HG03460 (cell line): ENCODE measurements at regions not wholly inside any gene's neighbourhood (a gene's known extent, or its start where the extent isn't known, plus 50 kb on each side); places are given as distances from the start of the nearest gene placed in this dataset.

Experiments
- ATAC-seq: cut with Tn5 transposase; IDR thresholded peaks from one replicate; pipeline ENCODE4 v1.9.1; 2021; ENCODE audit not compliant: unreplicated experiment

DNA sequence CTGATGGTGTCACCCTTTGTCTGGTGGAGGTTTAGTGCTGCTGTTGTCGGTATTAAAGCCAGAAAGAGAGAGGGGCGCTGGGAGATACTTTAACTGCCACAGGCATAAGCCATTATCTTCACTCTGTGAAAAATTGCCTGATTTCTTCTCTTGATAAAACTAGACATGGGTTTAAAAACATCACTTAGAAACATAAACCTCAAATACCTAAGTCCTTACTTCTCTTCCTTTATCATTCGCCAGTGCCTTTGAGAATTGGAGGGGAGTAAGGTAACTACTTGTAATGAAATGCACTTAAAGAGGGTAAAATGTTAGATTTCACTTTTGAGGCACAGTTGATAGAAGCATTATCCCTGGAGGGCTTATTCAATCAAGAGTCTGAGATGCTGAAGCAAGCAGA is 434.5 kb downstream of the OLFM4 start:
- ATAC-seq, result no peak

DNA sequence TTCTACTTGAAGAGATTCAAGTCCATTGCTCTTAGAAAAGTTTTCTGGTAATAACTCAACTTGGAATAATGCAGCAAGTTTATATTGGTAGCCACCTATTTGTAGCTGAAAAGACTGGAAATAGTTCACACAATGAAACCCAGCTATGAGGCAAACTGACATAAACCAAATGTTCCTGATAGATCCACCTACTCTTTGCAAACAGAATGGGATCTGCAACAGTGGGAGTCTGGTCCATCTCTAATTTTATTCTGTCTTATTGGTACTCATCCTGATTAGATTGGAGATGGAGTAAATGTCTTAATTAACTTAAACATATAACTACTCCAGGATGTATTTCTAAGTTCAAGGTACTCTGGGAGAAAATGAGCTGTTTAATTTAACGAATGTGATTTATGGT is 438.0 kb downstream of the OLFM4 start:
- no peak for ATAC-seq

DNA sequence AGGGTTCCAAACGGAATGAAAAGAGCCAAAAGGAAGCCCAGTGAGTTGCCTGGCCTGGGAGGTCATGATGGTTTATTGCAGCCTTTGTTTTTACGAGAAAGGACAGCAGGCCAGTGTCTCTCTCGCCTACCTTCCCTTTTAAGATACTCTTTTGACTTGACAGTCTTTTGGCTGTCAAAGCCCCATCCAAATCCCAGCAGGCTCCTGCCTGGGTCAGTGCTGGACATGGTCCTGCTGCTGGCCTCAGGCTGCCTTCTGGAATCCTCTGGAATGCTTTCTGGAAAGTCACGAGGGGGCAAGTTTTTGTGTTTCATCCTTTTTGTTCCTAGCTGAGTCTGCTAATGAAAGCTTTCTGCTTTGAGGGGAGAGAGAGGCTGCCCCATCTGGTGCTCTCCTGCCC is 444.8 kb downstream of the OLFM4 start:
- no peak for ATAC-seq

DNA sequence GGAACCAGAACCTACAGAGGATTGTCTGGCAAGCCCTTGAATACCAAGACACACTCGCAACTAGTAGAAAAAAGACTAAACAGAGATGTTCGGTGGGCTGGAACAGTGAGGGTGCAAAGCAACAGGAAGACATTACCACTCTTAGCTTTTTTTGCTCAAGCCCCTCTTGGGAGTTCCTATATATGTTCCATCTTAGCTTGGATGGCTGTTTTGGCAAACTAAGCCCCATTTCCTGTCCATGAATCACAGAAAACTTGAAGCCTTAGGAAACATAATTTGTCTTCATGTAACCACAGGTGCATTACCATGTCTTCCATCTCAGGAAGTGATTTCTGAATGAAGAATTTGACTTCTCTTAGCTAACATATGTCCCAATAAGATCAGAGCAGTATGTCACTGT is 446.3 kb downstream of the OLFM4 start:
- no peak for ATAC-seq

DNA sequence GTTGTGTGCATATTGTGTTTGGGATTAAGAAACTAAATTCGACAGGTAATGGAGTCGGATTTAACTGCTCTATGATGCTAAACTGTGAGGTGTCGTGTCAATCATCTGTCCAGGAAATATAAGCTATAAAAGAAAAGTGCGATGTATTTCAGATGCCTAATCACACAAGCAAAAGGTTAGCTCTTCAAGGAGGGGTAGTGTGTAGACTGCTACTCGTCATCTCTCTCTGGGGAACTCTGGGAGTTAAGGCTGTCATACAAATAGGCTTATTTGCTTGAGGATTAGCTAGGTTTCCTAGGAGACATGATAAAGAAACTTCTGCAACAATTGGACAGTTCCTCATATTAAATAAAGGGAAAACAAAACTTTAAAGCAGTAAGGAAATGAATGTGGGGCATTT is 462.1 kb downstream of the OLFM4 start:
- ATAC-seq, result no peak

- ATAC-seq, result no peak
These were observed 465.8 kb downstream of the OLFM4 start for GRCh38 chr13:53494406-53494805.

DNA sequence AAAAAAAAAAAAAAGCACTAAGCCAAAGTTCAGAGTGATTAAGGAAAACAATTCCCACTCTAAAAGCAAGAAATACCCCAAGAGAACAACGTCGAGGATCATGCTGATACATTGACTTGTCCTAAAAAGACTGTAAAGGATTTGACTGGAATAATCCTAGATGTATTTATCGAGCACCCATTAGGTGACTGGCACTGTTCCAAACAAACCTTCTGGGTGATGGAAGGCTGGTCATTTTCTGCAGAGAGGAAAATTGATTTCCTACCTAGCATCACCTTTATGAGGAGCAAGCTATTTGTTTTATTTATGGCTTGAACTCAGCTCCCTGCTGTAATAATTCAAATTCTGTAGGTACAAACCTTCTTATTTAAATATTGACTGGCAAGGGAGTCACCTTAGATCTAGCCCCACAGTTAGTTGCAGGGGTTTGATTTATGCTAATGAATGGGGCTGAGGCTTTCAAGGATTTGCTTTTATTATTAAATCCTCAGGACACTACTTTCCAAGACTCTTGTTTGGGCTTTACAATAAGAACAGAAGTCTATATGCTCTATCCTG is 471.0 kb downstream of the OLFM4 start:
- no peak for ATAC-seq

GRCh38 chr13:53501387-53501786 is 472.8 kb downstream of the OLFM4 start:
- no peak for ATAC-seq

DNA sequence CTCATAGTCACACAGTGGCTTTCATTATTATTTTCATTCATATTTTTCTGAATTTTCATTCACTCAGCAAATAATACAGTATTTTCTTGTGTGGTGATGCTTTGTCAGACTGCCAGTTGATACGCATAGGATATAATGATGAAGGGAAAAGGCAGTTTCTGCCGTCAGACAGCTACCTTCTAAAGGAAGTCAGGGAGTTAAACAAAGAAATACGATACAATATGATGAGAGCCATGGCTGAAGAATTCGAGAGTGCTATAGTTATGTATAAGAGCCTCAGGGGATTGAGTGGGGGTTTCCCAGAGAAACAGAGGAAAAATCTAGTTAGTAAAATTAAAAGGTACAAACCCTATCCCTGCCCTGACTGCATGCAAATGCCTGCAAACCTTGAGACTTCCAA is 479.1 kb downstream of the OLFM4 start:
- ATAC-seq, result no peak

DNA sequence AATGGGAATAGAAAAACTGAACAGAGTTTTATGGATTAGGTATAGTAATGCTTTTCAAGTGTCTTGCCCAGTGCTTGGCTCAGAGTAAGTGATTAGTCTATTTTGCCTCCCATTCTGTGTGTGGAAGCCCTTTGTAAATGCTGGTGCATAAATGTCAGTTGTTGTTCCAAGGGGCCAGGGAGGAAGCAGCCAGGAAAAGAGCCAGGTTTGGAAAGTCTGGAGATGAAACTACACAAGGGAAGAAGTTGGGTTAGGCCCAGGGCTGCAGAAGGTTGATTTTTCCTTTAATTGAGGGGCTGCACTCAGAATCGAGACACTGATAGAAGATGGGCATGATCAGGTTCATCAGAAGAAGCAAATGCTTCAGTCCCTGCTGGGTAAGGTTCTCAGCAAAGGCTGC is 484.0 kb downstream of the OLFM4 start:
- ATAC-seq, result no peak

DNA sequence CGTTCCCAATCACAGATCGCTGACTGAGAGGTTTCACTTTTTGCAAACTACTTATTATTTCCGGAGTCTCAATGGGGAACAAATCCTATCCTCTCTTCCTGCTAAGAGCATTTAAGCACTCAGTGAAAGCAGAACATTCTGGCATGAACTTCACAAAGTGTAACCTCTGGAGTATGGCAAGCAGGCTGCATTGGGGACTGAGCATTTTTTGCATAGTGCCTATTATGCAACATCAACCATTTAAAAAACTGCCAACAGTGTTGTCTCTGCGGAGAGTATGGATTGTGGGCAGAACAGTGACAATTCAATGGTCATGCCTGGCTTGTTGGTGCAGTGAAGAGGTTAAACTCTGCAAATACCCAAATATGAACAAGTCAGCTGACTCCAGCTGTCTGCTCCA is 484.6 kb downstream of the OLFM4 start:
- no peak for ATAC-seq

- no peak for ATAC-seq
These were observed 491.5 kb downstream of the OLFM4 start for GRCh38 chr13:53520132-53520531.

- no peak for ATAC-seq
These were observed 493.4 kb downstream of the OLFM4 start for GRCh38 chr13:53522034-53522433.

DNA sequence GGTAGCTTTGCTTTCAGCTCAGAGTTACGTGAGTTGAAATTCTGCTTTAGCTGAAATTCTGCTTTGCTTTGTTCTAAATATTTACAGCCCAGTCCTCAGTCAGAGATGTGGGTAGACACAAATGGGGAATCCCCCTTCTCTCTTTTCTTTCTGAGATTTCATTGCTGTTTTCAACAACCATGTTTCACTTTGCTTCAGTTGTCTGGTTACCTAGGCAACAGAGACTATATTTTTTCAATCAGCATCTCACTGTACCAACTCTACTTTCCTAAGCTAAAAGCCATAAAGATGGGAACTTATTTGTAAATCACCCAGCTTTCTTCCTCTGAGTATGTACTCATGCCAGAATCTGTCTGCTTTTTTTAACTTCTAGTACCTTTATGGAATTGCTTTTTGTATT is 509.0 kb downstream of the OLFM4 start:
- ATAC-seq, result no peak

DNA sequence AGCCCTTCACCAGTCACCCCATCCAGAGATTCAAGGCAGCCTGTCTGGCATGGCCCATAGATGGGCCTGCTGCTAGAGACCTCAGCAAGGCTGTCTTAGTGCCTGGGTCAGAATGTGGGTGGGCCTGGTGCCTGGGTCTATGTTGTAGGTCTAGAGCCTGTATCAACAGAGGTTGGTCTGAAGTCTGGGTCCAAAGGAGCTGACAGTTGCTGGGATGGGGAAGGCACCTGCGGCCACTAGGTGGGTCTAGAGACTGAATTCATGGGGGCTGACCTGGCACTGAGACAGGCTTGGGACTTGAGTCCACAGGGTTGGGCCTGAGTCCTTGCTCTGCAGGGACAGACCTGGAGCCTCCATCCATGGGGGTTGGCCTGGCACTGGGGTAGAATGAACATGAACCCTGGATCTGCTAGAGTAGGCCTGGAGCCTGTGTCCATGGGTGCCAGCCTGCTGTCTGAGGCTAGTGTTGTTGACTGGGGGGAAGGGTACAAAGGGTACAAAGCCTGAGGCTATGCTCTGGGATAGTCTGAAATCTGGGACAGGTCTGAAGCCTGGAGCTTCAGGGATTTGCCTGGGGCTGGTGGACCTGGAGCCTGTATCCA is 516.8 kb downstream of the OLFM4 start:
- no peak for ATAC-seq

DNA sequence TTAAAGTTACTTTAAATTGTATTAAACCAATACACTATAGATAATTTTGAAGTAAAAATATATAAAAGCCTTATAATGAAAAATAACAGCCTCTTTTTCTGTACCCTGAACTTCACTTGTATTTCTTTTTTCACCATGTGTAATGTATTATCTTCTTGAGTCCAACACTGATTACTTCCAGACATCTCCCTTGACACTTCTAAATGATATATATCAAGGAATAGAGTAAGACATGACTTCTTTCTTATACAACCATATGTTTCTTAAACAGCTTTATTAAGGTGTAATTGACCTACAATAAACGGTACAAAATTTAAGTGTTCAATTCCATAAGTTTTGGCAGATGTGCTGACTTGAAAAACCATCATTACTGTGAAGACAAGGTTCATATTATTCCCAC is 531.9 kb downstream of the OLFM4 start:
- no peak for ATAC-seq

- no peak for ATAC-seq
These were observed 533.8 kb downstream of the OLFM4 start for GRCh38 chr13:53562419-53562818.

GRCh38 chr13:53568491-53568890 is 539.9 kb downstream of the OLFM4 start:
- ATAC-seq, result no peak

- ATAC-seq, result no peak
These were observed 540.8 kb downstream of the OLFM4 start for GRCh38 chr13:53569453-53569852.

DNA sequence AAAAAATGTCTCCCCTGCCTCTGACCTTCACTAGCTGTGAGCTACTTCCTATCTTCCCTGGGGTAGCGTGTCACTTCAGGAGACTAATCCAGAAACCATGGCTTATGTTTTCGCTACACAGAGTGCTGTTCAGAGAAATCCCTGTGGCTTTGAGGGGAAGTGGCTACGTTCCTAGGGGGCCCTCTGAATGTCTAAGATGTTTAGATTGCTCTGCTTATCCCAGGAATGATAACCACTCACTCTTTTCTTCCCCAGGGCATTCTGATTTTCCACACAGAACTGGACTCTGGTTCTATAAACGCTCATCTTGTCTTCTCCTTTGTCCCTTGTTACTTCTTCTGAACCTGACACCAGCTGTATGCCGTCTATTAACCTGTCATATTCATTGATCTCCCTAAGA is 572.5 kb downstream of the OLFM4 start:
- no peak for ATAC-seq

- ATAC-seq, result no peak
These were observed 576.7 kb downstream of the OLFM4 start for GRCh38 chr13:53605326-53605725.

DNA sequence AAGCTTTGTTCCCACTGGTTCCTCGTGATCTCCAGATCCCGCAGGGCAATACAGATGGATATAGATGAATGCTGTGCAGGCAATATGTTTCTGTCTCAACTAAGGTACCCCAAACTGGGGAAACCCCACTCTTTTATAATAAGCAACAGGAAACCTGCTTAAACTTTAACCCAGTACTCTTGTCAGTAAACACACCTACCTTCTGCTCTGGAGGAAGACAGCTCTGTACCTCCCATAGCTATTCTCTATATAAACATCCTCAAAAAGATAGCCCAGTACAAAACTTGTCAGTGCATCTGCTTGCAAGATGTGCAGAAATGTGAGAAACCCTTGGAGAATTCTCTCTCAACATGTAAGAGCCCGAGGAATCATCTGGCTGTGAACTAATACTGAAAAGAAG is 583.6 kb downstream of the OLFM4 start:
- ATAC-seq, result no peak

GRCh38 chr13:53622456-53622855 is 593.8 kb downstream of the OLFM4 start:
- ATAC-seq, result no peak
